Neuron (in vitro differentiated cells): ENCODE measurements at regions not wholly inside any gene's neighbourhood (a gene's known extent, or its start where the extent isn't known, plus 50 kb on each side); places are given as distances from the start of the nearest gene placed in this dataset.

Experiments
- H2AFZ ChIP-seq: one replicate; pipeline ENCODE4 v1.6.1; 2013; ENCODE audit warnings: low read depth, mild to moderate bottlenecking, inconsistent platforms, low read length, moderate library complexity
- H3K27me3 ChIP-seq: one replicate; pipeline ENCODE4 v1.6.1; 2013; ENCODE audit warnings: low read length; ENCODE audit not compliant: insufficient read depth
- H3K36me3 ChIP-seq: one replicate; pipeline ENCODE4 v1.6.1; 2013; ENCODE audit warnings: low read length; ENCODE audit not compliant: insufficient read depth
- H3K4me1 ChIP-seq: one replicate; pipeline ENCODE4 v1.6.1; 2013; ENCODE audit warnings: low read length; ENCODE audit not compliant: insufficient read depth
- H3K4me3 ChIP-seq: 2 replicates; pipeline ENCODE4 v1.5.1; 2013; ENCODE audit warnings: mild to moderate bottlenecking, low read length, moderate library complexity
- H3K9me3 ChIP-seq: one replicate; pipeline ENCODE4 v1.6.1; 2013; ENCODE audit warnings: low read length

DNA sequence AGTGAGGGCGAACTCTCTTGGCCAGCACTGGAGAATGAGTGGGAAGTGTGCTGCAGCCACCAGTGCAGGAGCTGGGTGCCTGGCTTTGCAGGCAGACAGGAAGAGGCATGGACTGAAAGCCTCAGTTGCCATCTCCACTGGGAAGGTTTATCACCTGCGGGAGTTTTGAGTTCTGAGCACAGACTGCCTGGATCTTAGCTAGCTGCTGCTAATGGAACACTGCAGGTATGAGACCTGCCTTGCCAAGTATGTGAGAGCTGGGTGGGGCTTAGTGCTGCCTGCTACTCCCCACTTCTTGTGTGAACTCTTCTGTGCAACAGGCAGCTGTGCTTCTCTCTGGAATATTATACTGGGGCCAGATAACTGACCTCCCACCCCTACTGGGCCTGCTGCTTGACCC is 424.1 kb downstream of the TLR4 start:
- H3K27me3 ChIP-seq = no peaks in the 10 kb centered on the region
- no peaks in the 10 kb centered on the region for H3K4me1 ChIP-seq
- H3K4me3 ChIP-seq = no peak overlapping the region
- no peaks in the 10 kb centered on the region for H3K36me3 ChIP-seq
- no peak overlapping the region for H2AFZ ChIP-seq
- no peaks in the 10 kb centered on the region for H3K9me3 ChIP-seq

DNA sequence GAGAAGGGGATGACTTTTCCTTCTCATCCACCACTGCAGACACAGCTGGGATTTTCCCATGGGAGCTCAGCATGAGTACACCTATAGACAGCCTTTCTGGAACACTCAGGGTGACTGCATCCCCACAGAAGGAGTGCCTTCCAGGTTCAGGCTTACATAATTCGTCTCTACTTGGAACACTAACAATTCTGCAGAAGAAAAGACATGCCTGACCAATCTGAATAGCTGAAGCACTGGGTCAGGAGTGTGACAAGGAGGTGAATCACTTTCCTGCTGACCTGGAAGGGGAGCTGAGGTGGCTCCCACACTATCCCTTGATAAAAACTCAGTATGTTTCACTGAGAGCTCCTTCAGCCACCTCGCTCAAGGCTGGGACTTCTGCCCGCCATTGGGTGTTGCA is 425.3 kb downstream of the TLR4 start:
- Histone ChIP-seq H3K4me3 (no peak overlapping the region), H3K4me1 (no peaks in the 10 kb centered on the region), H3K36me3 (no peaks in the 10 kb centered on the region), H3K9me3 (no peaks in the 10 kb centered on the region), H2AFZ (no peak overlapping the region), H3K27me3 (no peaks in the 10 kb centered on the region)

DNA sequence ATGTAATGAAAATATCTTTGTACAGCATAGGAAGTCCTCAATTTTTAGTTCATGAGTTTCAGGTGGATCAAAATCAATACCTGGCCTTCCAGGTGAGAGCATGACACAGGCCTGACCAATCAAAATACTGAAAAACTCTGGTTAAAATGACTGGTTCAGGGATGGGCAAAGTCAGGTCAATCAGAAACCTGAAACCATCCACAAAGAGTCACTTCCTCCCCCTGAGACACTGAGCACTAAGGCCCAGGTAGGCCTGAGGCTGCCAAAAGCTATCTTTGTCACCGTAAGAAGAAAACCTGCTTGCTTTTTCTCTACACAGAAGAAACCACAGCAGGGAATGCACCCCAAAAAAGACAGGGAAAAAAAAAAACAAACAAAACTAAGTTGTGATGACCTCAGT is 444.8 kb downstream of the TLR4 start:
- H2AFZ ChIP-seq = no peak overlapping the region
- H3K4me1 ChIP-seq = no peaks in the 10 kb centered on the region
- H3K9me3 ChIP-seq = no peaks in the 10 kb centered on the region
- no peaks in the 10 kb centered on the region for H3K36me3 ChIP-seq
- no peaks in the 10 kb centered on the region for H3K27me3 ChIP-seq
- no peak overlapping the region for H3K4me3 ChIP-seq

DNA sequence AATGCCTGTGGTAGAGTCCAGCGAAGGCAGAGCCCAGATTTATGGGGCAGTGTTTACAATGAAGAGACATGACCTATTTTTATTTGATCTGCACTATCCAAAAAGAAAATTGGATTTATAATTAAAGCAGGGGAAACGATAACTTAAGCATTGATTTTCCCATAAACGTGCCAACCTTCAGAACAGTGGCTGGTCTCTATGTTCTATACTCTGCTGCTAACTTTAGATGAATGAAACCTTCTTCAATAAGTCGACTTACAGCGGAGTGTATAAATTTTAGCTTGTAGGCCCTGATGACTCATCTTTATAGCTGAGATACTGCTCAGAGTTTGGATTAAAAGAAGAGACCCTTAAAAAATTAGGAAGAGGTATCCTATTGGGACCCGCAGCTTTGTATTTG is 452.6 kb downstream of the TLR4 start:
- H3K4me3 ChIP-seq = no peak overlapping the region
- H3K9me3 ChIP-seq = no peaks in the 10 kb centered on the region
- H3K36me3 ChIP-seq = no peaks in the 10 kb centered on the region
- no peak overlapping the region for H2AFZ ChIP-seq
- H3K27me3 ChIP-seq = no peaks in the 10 kb centered on the region
- no peaks in the 10 kb centered on the region for H3K4me1 ChIP-seq

DNA sequence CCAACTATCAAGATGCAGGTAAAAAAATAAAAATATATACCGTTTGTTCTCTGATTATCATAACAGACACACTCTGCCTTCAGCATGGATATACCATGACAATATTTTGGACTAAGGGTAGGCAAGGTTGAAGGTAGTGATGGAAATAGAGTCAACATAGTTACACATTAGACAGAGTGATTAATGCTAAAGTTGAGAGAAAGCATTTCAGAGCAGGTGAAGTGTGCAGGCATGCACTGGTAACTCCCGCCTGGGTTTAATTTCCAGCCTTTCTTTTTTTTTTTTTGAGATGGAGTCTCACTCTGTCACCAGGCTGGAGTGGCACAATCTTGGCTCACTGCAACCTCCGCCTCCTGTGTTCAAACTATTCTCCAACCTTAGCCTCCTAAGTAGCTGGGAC is 458.5 kb downstream of the TLR4 start:
- Histone ChIP-seq H3K4me3 (no peak overlapping the region), H2AFZ (no peak overlapping the region), H3K27me3 (no peaks in the 10 kb centered on the region), H3K36me3 (no peaks in the 10 kb centered on the region), H3K4me1 (no peaks in the 10 kb centered on the region), H3K9me3 (no peaks in the 10 kb centered on the region)

DNA sequence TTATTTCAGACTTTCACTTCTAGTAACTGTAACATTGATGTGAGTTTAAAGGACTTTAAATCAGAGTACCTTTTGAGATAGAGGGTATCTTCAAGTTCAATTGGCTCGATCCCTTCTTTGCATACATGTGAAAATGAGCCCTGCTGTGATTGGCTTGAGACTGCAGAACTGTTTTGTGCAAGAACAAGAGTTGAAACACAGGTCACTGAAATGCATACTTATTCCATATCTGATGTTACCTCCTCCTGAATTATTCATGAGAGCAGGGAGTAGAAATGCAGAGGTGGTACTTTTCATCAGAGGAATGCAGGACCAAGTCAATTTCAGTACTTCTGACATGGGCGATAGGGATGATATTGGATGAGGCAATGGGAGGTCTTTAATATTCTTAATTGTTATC is 459.5 kb downstream of the TLR4 start:
- no peaks in the 10 kb centered on the region for H3K4me1 ChIP-seq
- no peaks in the 10 kb centered on the region for H3K9me3 ChIP-seq
- no peaks in the 10 kb centered on the region for H3K36me3 ChIP-seq
- H2AFZ ChIP-seq = no peak overlapping the region
- H3K4me3 ChIP-seq = no peak overlapping the region
- no peaks in the 10 kb centered on the region for H3K27me3 ChIP-seq

DNA sequence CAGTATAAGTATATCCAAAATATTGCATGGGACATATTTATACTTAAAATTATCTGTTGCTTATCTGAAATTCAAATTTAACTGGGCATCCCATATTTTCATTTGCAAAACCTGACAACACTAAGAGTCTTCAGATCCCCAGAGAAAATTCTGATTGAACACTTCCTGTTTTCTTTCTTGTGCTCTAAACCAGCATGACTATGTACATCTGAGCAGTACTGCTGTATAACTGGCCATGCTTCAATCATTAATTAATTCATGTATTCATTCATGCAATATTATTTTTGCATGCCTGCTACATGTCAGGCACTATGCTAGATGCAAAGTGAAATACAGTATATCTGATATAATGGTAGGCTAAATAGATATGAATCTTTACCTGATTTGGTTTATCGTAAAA is 461.2 kb downstream of the TLR4 start:
- no peaks in the 10 kb centered on the region for H3K27me3 ChIP-seq
- no peaks in the 10 kb centered on the region for H3K4me1 ChIP-seq
- no peak overlapping the region for H3K4me3 ChIP-seq
- H2AFZ ChIP-seq = no peak overlapping the region
- no peaks in the 10 kb centered on the region for H3K9me3 ChIP-seq
- no peaks in the 10 kb centered on the region for H3K36me3 ChIP-seq

DNA sequence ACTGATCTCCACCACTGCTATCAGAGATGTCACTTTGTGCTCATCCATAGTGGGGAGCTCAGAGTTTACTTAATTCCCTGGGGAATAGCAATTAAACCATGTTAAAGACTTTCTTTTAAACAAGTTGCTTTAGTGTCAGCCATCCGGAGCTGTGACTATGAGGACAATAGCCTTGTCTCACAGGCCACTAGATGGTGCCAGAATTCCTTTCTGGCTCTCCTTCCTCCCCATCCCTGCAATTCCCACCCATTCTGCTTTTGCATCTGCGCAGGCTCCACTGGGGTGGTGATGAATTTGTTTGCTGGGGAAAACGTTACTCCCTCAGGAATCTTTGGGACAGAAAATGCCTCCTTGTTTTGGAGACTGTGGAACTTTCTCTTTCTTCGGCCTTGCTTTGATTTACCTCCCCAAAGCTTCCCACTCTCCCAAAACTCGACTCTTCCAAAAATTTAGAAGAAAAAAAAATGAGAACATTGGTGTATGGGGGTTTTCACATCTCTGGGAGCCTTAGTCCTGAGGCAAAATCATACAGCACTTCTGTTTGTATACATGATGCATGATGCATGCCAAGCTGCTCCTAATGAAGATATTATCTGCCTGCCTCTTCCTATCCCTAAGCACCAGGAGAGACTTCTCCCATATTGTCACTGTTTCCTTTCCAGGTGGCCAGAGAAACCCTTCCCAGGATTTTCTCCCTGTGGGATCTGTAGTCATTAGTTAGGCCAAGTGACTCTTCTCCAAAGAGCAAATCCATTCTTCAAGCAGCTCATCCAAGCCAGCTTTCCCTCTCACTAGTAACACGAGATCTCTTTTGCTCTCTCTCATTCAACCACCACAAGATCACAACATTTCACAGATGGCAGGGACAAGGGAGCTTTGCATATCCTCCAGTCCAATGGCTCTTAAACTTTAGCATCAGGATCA is 466.1 kb downstream of the TLR4 start:
- Histone ChIP-seq H3K4me1 (no peaks in the 10 kb centered on the region), H3K36me3 (no peaks in the 10 kb centered on the region), H3K9me3 (no peaks in the 10 kb centered on the region), H3K4me3 (no peak overlapping the region), H2AFZ (no peak overlapping the region), H3K27me3 (no peaks in the 10 kb centered on the region)

DNA sequence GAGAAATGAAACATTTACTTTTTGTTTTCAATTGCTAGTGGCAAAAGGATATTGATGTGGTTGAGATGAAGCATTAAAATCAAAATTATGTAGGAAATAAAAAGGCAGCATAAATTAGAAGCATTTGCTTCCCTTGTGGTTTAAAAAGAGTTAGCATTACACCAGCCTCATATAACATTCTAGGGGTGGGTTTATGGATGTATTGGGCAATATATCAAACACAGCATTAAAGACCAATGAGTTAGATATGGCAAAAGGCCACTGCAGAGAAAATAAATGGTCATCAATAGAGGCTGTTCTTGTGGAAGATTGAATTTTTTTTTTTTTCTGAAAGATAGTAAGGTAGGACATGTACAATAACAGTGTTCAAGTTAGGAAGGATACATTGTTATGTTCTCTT is 473.0 kb downstream of the TLR4 start:
- peaks cover 2% of the 10 kb centered on the region for H3K27me3 ChIP-seq
- no peak overlapping the region for H3K4me3 ChIP-seq
- no peaks in the 10 kb centered on the region for H3K36me3 ChIP-seq
- H3K9me3 ChIP-seq = no peaks in the 10 kb centered on the region
- H3K4me1 ChIP-seq = no peaks in the 10 kb centered on the region
- no peak overlapping the region for H2AFZ ChIP-seq

DNA sequence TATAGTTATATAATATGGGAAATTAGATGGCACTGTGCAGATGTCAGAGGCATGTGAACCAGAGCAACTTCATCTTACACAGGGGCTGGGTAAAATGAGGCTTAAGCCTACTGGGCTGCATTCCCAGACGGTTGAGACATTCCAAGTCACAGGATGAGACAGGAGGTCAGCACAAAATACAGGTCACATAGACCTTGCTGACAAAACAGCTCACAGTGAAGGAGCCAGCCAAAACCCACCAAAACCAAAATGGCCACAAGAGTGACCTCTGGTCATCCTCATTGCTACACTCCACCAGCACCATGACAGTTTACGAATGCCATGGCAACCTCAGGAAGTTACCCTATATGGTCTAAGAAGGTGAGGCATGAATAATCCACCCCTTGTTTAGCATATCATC is 479.4 kb downstream of the TLR4 start:
- no peaks in the 10 kb centered on the region for H3K36me3 ChIP-seq
- H3K9me3 ChIP-seq = no peaks in the 10 kb centered on the region
- H3K4me3 ChIP-seq = no peak overlapping the region
- no peaks in the 10 kb centered on the region for H3K4me1 ChIP-seq
- H2AFZ ChIP-seq = no peak overlapping the region
- peaks cover 3% of the 10 kb centered on the region for H3K27me3 ChIP-seq

DNA sequence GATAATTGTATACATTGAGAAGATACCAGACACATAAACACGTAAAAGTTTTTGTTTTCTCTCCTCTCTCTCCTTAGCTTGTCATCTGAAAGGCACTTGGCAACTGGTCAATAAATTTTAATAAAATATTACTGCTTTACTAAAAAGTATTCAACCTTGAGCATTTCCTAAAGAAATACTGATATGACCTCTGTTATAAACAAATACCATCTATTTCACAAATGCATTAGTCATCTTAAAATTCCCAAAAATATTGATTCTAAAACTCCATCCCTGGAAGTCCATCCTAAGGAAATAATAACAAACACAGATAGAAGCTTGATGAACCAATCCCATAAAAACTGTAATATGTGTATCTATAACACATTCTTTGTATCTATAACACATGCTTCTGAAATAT is 483.2 kb downstream of the TLR4 start:
- peaks cover 2% of the 10 kb centered on the region for H3K27me3 ChIP-seq
- no peak overlapping the region for H3K4me3 ChIP-seq
- H3K9me3 ChIP-seq = no peaks in the 10 kb centered on the region
- H3K36me3 ChIP-seq = no peaks in the 10 kb centered on the region
- no peaks in the 10 kb centered on the region for H3K4me1 ChIP-seq
- H2AFZ ChIP-seq = no peak overlapping the region

DNA sequence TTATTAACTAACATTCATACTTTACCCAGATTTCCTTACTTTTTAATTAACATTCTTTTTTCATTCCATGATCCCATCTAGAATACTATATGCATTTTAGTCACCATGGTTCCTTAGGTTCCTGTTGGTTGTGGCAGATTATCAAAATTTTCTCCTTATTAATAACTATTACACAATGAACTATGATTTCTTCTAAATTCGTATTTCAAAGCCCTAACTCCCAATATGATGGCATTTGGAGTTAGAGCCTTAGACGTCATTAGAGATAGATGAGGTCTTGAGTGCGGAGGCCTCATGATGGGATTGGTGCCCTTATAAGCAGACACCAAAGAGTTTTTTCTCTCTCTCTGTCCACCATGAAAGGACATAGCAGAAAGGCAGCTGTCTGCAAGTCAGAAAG is 485.4 kb downstream of the TLR4 start:
- Histone ChIP-seq H3K4me1 (no peaks in the 10 kb centered on the region), H3K36me3 (no peaks in the 10 kb centered on the region), H2AFZ (no peak overlapping the region), H3K4me3 (no peak overlapping the region), H3K27me3 (peaks cover 2% of the 10 kb centered on the region), H3K9me3 (no peaks in the 10 kb centered on the region)

DNA sequence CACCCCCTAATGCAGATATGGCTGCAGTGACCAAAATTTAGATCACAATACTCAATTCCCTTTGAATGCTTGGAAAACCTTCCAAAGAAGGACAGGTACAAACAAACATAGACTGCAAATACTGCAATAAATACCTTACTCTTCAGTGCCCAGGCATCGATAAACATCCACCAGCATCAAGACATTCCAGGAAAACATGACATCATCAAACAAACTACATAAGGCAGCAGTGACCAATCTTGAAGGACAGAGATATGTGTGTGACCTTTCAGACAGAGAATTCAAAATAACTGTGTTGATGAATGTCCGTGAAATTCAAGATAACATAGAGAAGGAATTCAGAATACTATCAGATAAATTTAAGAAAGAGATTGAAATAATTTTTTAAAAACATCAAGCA is 488.6 kb downstream of the TLR4 start:
- Histone ChIP-seq H3K4me3 (no peak overlapping the region), H3K4me1 (no peaks in the 10 kb centered on the region), H3K27me3 (no peaks in the 10 kb centered on the region), H3K36me3 (no peaks in the 10 kb centered on the region), H3K9me3 (no peaks in the 10 kb centered on the region), H2AFZ (no peak overlapping the region)

DNA sequence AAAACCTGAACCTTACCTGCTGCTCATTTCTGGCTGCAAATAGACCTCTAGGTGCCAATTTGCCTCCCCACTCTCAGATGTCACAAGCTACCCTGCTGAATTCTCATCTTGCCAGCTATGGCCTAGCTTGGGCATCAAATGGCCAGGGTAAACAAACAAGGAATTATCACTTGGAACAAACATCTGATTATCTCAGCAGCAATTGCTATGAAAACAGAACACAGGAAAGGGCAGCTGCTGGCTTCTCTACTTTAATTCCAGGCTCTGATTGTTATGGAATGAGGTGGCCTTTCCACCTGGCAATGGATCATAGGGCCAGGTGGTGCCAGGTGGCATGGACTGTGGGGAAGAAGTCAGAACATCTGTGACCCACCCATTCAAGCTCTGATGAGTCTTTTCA is 505.1 kb downstream of the TLR4 start:
- Histone ChIP-seq H3K27me3 (no peaks in the 10 kb centered on the region), H3K4me1 (no peaks in the 10 kb centered on the region), H3K36me3 (no peaks in the 10 kb centered on the region), H3K4me3 (no peak overlapping the region), H3K9me3 (no peaks in the 10 kb centered on the region), H2AFZ (no peak overlapping the region)
